Fibroblast of lung (primary cell): ENCODE measurements at regions not wholly inside any gene's neighbourhood (a gene's known extent, or its start where the extent isn't known, plus 50 kb on each side); places are given as distances from the start of the nearest gene placed in this dataset.

Experiments
- DNase-seq, 2 donors: peaks; one replicate each; pipeline versions ENCODE4 v3.0.0 to v3.0.0-alpha.2; 2010; ENCODE audit warnings: low read depth in 2 of 2
- H2AFZ ChIP-seq: 2 replicates; pipeline ENCODE4 v1.5.1; 2012; ENCODE audit warnings: low read length, control low read depth, inconsistent platforms
- H3K27ac ChIP-seq: 2 replicates; pipeline ENCODE4 v1.5.1; 2011; ENCODE audit warnings: low read length, control low read depth; ENCODE audit not compliant: insufficient read depth
- H3K27me3 ChIP-seq: 2 replicates; pipeline ENCODE4 v1.5.1; 2011; ENCODE audit warnings: mild to moderate bottlenecking, low read length; ENCODE audit not compliant: control insufficient read depth, insufficient read depth
- H3K36me3 ChIP-seq: 2 replicates; pipeline ENCODE4 v1.5.1; 2011; ENCODE audit warnings: low read length; ENCODE audit not compliant: control insufficient read depth, insufficient read depth
- H3K4me1 ChIP-seq: 2 replicates; pipeline ENCODE4 v1.5.1; 2011; ENCODE audit warnings: low read length; ENCODE audit not compliant: control insufficient read depth, insufficient read depth; ENCODE audit errors: extremely low read depth
- H3K4me2 ChIP-seq: 2 replicates; pipeline ENCODE4 v1.5.1; 2011; ENCODE audit warnings: low read length, control low read depth; ENCODE audit not compliant: insufficient read depth; ENCODE audit errors: extremely low read depth
- H3K4me3 ChIP-seq, 4 experiments: fragments of 200-600 bp in 1 of 4; sonication (generic) in 1 of 4; replicated peaks in 1 of 4; 2 replicates each; pipeline ENCODE4 v1.5.1; 2011 to 2016; ENCODE audit warnings: low read length in 4 of 4, low read depth in 3 of 4, mild to moderate bottlenecking in 3 of 4, control low read depth in 2 of 4, inconsistent platforms in 1 of 4, mixed read lengths in 1 of 4; ENCODE audit not compliant: insufficient read depth in 1 of 4; ENCODE audit errors: control extremely low read depth in 1 of 4
- H3K79me2 ChIP-seq: 2 replicates; pipeline ENCODE4 v1.5.1; 2012; ENCODE audit warnings: mild to moderate bottlenecking, low read length, inconsistent platforms; ENCODE audit not compliant: control insufficient read depth, insufficient read depth
- H3K9ac ChIP-seq: 2 replicates; pipeline ENCODE4 v1.5.1; 2011; ENCODE audit warnings: mild to moderate bottlenecking, low read length, control low read depth; ENCODE audit not compliant: insufficient read depth
- H3K9me3 ChIP-seq: 2 replicates; pipeline ENCODE4 v1.5.1; 2012; ENCODE audit warnings: low read depth, low read length; ENCODE audit not compliant: control insufficient read depth, insufficient read depth
- H4K20me1 ChIP-seq: 2 replicates; pipeline ENCODE4 v1.5.1; 2011; ENCODE audit warnings: low read length; ENCODE audit not compliant: control insufficient read depth, insufficient read depth; ENCODE audit errors: extremely low read depth
- EZH2 ChIP-seq: IDR thresholded peaks from 2 replicates; pipeline ENCODE4 v1.5.1; 2012; ENCODE audit warnings: low read length, control low read depth, mild to moderate bottlenecking; ENCODE audit errors: missing control alignments
- TF ChIP-seq, protein P1 (sequence below), 2 donors: IDR thresholded peaks in 1 of 2; conservative IDR thresholded peaks in 1 of 2; 1 replicate in 1 of 2; 2 replicates in 1 of 2; pipeline ENCODE4 v1.5.1; 2011 to 2012; ENCODE audit warnings: low read length in 2 of 2, control low read depth in 1 of 2, inconsistent platforms in 1 of 2, low read depth in 1 of 2, mild to moderate bottlenecking in 1 of 2

- Histone ChIP-seq H3K27me3 (no peaks in the 10 kb centered on the region), H3K4me1 (no peaks in the 10 kb centered on the region), H3K79me2 (no peaks in the 10 kb centered on the region), H3K9ac (no peak overlapping the region), H3K36me3 (no peaks in the 10 kb centered on the region), H3K4me2 (no peak overlapping the region), H3K4me3 (no peak overlapping the region), H4K20me1 (no peaks in the 10 kb centered on the region), H3K9me3 (no peaks in the 10 kb centered on the region), H2AFZ (no peak overlapping the region), H3K27ac (no peak overlapping the region)
- DNase-seq, result peak; percentile 21 to 53
- TF ChIP-seq EZH2, result no peak
These were observed 324.3 kb downstream of the QKI start for GRCh38 chr6:163738725-163739407.

- Histone ChIP-seq H3K36me3 (no peaks in the 10 kb centered on the region), H3K4me2 (no peak overlapping the region), H2AFZ (no peak overlapping the region), H3K9ac (no peak overlapping the region), H3K27ac (no peak overlapping the region), H3K27me3 (no peaks in the 10 kb centered on the region), H4K20me1 (no peaks in the 10 kb centered on the region), H3K9me3 (no peaks in the 10 kb centered on the region), H3K4me1 (no peaks in the 10 kb centered on the region), H3K79me2 (no peaks in the 10 kb centered on the region), H3K4me3 (no peak overlapping the region)
- TF ChIP-seq, protein P1, sequence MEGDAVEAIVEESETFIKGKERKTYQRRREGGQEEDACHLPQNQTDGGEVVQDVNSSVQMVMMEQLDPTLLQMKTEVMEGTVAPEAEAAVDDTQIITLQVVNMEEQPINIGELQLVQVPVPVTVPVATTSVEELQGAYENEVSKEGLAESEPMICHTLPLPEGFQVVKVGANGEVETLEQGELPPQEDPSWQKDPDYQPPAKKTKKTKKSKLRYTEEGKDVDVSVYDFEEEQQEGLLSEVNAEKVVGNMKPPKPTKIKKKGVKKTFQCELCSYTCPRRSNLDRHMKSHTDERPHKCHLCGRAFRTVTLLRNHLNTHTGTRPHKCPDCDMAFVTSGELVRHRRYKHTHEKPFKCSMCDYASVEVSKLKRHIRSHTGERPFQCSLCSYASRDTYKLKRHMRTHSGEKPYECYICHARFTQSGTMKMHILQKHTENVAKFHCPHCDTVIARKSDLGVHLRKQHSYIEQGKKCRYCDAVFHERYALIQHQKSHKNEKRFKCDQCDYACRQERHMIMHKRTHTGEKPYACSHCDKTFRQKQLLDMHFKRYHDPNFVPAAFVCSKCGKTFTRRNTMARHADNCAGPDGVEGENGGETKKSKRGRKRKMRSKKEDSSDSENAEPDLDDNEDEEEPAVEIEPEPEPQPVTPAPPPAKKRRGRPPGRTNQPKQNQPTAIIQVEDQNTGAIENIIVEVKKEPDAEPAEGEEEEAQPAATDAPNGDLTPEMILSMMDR (conservative IDR thresholded peaks at IDR 0.05 in 1 of 2, IDR thresholded peaks at IDR 0.05 in 1 of 2; ENCODE audit: low read depth in 1 of 2, low read length in 2 of 2), result no peak
- no peak for TF ChIP-seq EZH2
- DNase-seq, result no peak
These were observed 323.8 kb downstream of the QKI start for GRCh38 chr6:163738304-163738703.

- H3K4me2 ChIP-seq, result no peak overlapping the region
- no peaks in the 10 kb centered on the region for H4K20me1 ChIP-seq
- no peak overlapping the region for H3K4me3 ChIP-seq
- DNase-seq, result no peak
- no peaks in the 10 kb centered on the region for H3K27me3 ChIP-seq
- H3K4me1 ChIP-seq, result no peaks in the 10 kb centered on the region
- no peak overlapping the region for H3K27ac ChIP-seq
- H2AFZ ChIP-seq, result no peak overlapping the region
- no peaks in the 10 kb centered on the region for H3K36me3 ChIP-seq
- no peaks in the 10 kb centered on the region for H3K9me3 ChIP-seq
- TF ChIP-seq EZH2, result no peak
- TF ChIP-seq, protein P1 (conservative IDR thresholded peaks at IDR 0.05 in 1 of 2, IDR thresholded peaks at IDR 0.05 in 1 of 2; ENCODE audit: low read depth in 1 of 2, low read length in 2 of 2), result no peak
- H3K9ac ChIP-seq, result no peak overlapping the region
- H3K79me2 ChIP-seq, result no peaks in the 10 kb centered on the region
These were observed 320.6 kb downstream of the QKI start for GRCh38 chr6:163735076-163735475.
